ENCODE measurements at regions not wholly inside any gene's neighbourhood (a gene's known extent, or its start where the extent isn't known, plus 50 kb on each side); places are given as distances from the start of the nearest gene placed in this dataset.

DNA sequence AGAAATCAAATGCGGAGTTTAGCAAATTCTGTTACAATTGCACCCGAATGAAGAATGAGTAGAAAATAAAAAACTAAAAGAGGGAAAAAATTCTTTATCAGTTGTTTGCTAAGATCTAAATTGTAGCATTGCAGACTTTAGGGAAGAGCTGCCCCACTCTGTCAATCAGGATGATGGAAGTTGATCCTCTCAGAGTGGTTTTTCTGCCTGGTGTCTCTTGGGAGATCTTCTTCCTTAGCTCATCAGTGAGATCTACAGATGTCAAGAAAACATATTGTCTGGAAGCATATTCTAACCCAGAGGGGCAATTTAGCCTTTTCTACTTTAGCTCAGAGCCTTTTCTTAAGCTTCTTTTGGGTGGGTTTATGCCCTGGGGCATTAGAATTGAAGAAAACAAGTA, 223.2 kb upstream of the PCDH17 start:
- H3K4me3 ChIP-seq (ENCODE audit: low read depth, low read length, poor library complexity, severe bottlenecking): no peak overlapping the region
- H3K4me1 ChIP-seq (ENCODE audit: insufficient read depth, low read length, poor library complexity, severe bottlenecking): no peaks in the 10 kb centered on the region
- ChIA-PET CTCF (no interaction called here), POLR2A (ENCODE audit: low non-redundant PET) (no interaction called here)
- H3K27ac ChIP-seq (ENCODE audit: low read depth, low read length, poor library complexity, severe bottlenecking): no peak overlapping the region
- TF ChIP-seq EZH2 (IDR thresholded peaks at IDR 0.05; ENCODE audit: borderline replicate concordance, low read depth, low read length, poor library complexity, severe bottlenecking): no peak
- TF ChIP-seq CTCF (conservative IDR thresholded peaks at IDR 0.05; ENCODE audit: low read depth, low read length): no peak
- no peaks in the 10 kb centered on the region for H3K27me3 ChIP-seq (replicated peaks; ENCODE audit: insufficient read depth, low read depth, low read length, poor library complexity)
- no peaks in the 10 kb centered on the region for H3K36me3 ChIP-seq (ENCODE audit: insufficient read depth, low read length, poor library complexity, severe bottlenecking)
- no peaks in the 10 kb centered on the region for H3K9me3 ChIP-seq (ENCODE audit: low read depth, low read length, poor library complexity, severe bottlenecking)
- intact Hi-C loops (cut with micrococcal nuclease; ENCODE audit: unreplicated experiment): no loop called here
- no TSS peak for BruUV-seq (replicated peaks)
- peak; percentile 4 for DNase-seq (ENCODE audit: low spot score)

DNA sequence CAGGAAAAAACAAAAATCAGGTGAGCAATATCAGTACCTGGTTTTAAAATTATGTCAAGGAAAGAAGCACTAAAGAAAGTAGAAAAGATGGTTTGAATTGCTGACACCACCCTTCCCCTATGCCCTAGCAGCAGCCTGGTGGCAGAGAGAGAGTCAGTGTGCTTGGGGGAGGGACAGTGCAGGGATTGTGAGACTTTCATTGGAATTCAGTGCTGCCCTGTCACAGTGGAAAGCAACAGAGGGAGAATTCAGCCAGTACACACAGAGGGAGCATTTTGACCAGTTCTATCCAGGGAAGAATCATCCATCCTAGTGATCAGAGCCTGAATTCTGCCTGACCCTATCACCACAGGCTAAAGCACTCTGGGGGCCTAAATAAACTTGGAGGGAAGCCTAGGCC, 222.4 kb upstream of the PCDH17 start:
- no peaks in the 10 kb centered on the region for H3K36me3 ChIP-seq (ENCODE audit: insufficient read depth, low read length, poor library complexity, severe bottlenecking)
- H3K27me3 ChIP-seq (replicated peaks; ENCODE audit: insufficient read depth, low read depth, low read length, poor library complexity): no peaks in the 10 kb centered on the region
- no peaks in the 10 kb centered on the region for H3K9me3 ChIP-seq (ENCODE audit: low read depth, low read length, poor library complexity, severe bottlenecking)
- TF ChIP-seq CTCF (conservative IDR thresholded peaks at IDR 0.05; ENCODE audit: low read depth, low read length) (no peak), EZH2 (IDR thresholded peaks at IDR 0.05; ENCODE audit: borderline replicate concordance, low read depth, low read length, poor library complexity, severe bottlenecking) (no peak)
- DNase-seq (ENCODE audit: low spot score): no peak
- no peaks in the 10 kb centered on the region for H3K4me1 ChIP-seq (ENCODE audit: insufficient read depth, low read length, poor library complexity, severe bottlenecking)
- intact Hi-C loops (cut with micrococcal nuclease; ENCODE audit: unreplicated experiment): no loop called here
- ChIA-PET POLR2A (ENCODE audit: low non-redundant PET) (no interaction called here), CTCF (no interaction called here)
- no peak overlapping the region for H3K27ac ChIP-seq (ENCODE audit: low read depth, low read length, poor library complexity, severe bottlenecking)
- no TSS peak for BruUV-seq (replicated peaks)
- H3K4me3 ChIP-seq (ENCODE audit: low read depth, low read length, poor library complexity, severe bottlenecking): no peak overlapping the region

DNA sequence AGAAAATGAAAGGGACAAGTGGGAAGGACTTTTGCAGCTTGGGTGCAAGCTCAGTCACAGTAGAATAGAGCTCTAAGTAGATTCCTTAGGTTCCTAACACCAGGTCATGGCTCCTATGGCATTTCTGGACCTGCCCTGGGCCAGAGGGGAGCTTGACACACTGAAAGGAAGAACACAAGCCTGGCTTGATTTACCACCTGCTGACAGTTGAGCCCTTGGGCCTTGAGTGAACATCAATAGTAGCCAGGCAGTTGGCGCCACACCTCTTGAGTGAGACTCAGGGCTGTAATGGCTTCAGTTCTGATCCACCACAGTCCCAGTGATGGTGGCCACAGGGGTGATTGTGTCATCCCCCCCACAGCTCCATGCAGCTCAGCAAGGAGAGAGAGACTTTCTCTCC, 221.9 kb upstream of the PCDH17 start:
- H3K4me3 ChIP-seq (ENCODE audit: low read depth, low read length, poor library complexity, severe bottlenecking): no peak overlapping the region
- no peak for TF ChIP-seq CTCF (conservative IDR thresholded peaks at IDR 0.05; ENCODE audit: low read depth, low read length)
- no peak for TF ChIP-seq EZH2 (IDR thresholded peaks at IDR 0.05; ENCODE audit: borderline replicate concordance, low read depth, low read length, poor library complexity, severe bottlenecking)
- ChIA-PET POLR2A (ENCODE audit: low non-redundant PET) (no interaction called here), CTCF (no interaction called here)
- DNase-seq (ENCODE audit: low spot score): no peak
- H3K36me3 ChIP-seq (ENCODE audit: insufficient read depth, low read length, poor library complexity, severe bottlenecking): no peaks in the 10 kb centered on the region
- H3K4me1 ChIP-seq (ENCODE audit: insufficient read depth, low read length, poor library complexity, severe bottlenecking): no peaks in the 10 kb centered on the region
- no TSS peak for BruUV-seq (replicated peaks)
- intact Hi-C loops (cut with micrococcal nuclease; ENCODE audit: unreplicated experiment): no loop called here
- no peaks in the 10 kb centered on the region for H3K9me3 ChIP-seq (ENCODE audit: low read depth, low read length, poor library complexity, severe bottlenecking)
- no peaks in the 10 kb centered on the region for H3K27me3 ChIP-seq (replicated peaks; ENCODE audit: insufficient read depth, low read depth, low read length, poor library complexity)
- H3K27ac ChIP-seq (ENCODE audit: low read depth, low read length, poor library complexity, severe bottlenecking): no peak overlapping the region
